Suprapubic skin (tissue), 3 donors: ENCODE measurements at regions not wholly inside any gene's neighbourhood (a gene's known extent, or its start where the extent isn't known, plus 50 kb on each side); places are given as distances from the start of the nearest gene placed in this dataset.

Experiments
- EP300 ChIP-seq: sonication (generic); formaldehyde crosslinking; IDR thresholded peaks from one replicate; pipeline ENCODE4 v1.6.1; 2017; ENCODE audit warnings: antibody characterized with exemption
- TF ChIP-seq, protein P1 (sequence below), 2 donors: fragments of 200-600 bp in 1 of 2; fragments of 450-650 bp in 1 of 2; sonication (generic) in 1 of 2; IDR thresholded peaks; one replicate each; pipeline ENCODE4 v1.5.1; 2016 to 2019; ENCODE audit warnings: antibody characterized with exemption in 2 of 2, mild to moderate bottlenecking in 1 of 2, moderate library complexity in 1 of 2

DNA sequence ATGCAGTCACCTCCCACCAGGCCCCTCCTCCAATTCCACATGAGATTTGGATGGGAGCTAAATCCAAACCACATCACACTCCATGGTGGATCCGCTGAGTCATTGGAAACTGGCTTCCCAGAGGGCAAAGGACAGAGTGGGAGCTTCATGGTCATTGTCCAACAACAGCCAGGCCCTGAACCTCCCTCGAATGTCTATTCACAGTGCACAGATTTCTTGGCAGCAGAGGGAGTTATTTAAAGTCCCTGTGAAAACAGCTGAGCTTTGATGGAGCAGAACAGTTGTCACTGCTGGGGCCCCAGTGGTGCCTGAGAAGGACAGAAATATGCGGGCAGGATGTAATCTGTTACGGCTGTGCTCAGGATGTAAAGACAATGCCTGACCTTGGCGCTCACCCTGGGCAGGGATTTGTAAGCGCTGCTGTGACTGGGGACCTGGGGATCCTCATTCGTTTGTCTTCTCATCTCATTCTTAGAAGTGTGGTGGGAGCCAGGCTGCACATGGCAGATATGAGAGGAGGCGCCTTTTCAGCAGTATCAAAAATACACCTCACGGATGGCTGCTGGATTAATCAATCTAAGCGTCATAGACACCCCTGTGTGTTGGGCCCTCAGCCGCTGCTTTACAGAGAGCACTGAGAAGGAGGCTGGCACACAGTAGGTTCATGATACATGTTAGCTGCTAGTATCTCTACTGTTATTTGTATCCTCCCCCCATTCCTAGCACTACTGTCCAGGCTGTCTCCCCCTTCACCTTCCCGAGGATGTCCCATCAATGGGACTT, 439.4 kb downstream of the PTPRU start:
- TF ChIP-seq, protein P1, sequence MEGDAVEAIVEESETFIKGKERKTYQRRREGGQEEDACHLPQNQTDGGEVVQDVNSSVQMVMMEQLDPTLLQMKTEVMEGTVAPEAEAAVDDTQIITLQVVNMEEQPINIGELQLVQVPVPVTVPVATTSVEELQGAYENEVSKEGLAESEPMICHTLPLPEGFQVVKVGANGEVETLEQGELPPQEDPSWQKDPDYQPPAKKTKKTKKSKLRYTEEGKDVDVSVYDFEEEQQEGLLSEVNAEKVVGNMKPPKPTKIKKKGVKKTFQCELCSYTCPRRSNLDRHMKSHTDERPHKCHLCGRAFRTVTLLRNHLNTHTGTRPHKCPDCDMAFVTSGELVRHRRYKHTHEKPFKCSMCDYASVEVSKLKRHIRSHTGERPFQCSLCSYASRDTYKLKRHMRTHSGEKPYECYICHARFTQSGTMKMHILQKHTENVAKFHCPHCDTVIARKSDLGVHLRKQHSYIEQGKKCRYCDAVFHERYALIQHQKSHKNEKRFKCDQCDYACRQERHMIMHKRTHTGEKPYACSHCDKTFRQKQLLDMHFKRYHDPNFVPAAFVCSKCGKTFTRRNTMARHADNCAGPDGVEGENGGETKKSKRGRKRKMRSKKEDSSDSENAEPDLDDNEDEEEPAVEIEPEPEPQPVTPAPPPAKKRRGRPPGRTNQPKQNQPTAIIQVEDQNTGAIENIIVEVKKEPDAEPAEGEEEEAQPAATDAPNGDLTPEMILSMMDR (IDR thresholded peaks at IDR 0.05) = no peak
- no peak for TF ChIP-seq EP300
